ENCODE measurements at regions not wholly inside any gene's neighbourhood (a gene's known extent, or its start where the extent isn't known, plus 50 kb on each side); places are given as distances from the start of the nearest gene placed in this dataset.

- no peaks in the 10 kb centered on the region for H3K9me3 ChIP-seq (ENCODE audit: insufficient read depth in 2 of 2, low read depth in 1 of 2, low read length in 1 of 2)
- H2BK15ac ChIP-seq (ENCODE audit: low read length), result no peak overlapping the region
- TF ChIP-seq BACH1 (IDR thresholded peaks at IDR 0.05; ENCODE audit: low read length), result no peak
- TF ChIP-seq CTBP2 (IDR thresholded peaks at IDR 0.05; ENCODE audit: borderline replicate concordance, insufficient read depth, insufficient read length, low read length), result no peak
- TF ChIP-seq NRF1 (IDR thresholded peaks at IDR 0.05; ENCODE audit: low read depth, low read length), result no peak
- DNase-seq (ENCODE audit: low read depth in 1 of 2, low spot score in 2 of 2) (no peak), FAIRE-seq (no peak)
- no peaks in the 10 kb centered on the region for H4K20me1 ChIP-seq (replicated peaks in 1 of 2; ENCODE audit: control insufficient read depth in 1 of 2, insufficient read depth in 2 of 2, low read length in 2 of 2)
- no peak overlapping the region for H3K27ac ChIP-seq (ENCODE audit: low read depth, low read length)
- H3K18ac ChIP-seq (ENCODE audit: extremely low read depth, low read length), result no peak overlapping the region
- H3K79me1 ChIP-seq (ENCODE audit: low read depth, low read length), result no peaks in the 10 kb centered on the region
- ChIA-PET CTCF (ENCODE audit: partially characterized antibody) (no interaction called here), POLR2A (ENCODE audit: partially characterized antibody) (no interaction called here)
- H4K91ac ChIP-seq (replicated peaks; ENCODE audit: insufficient read length, low read length), result no peak overlapping the region
- no peak overlapping the region for H3K14ac ChIP-seq (ENCODE audit: insufficient read length)
- no peaks in the 10 kb centered on the region for H3K36me3 ChIP-seq (ENCODE audit: control insufficient read depth in 2 of 4, insufficient read depth in 4 of 4, low read length in 3 of 4)
- H3K4me2 ChIP-seq (ENCODE audit: insufficient read depth in 1 of 2, low read depth in 2 of 2, low read length in 2 of 2), result no peak overlapping the region
- no peak overlapping the region for H4K8ac ChIP-seq (ENCODE audit: extremely low read depth, insufficient read depth, low read length)
- no peak overlapping the region for H3K56ac ChIP-seq (replicated peaks; ENCODE audit: insufficient read length, low read depth, low read length)
- H2BK120ac ChIP-seq (replicated peaks; ENCODE audit: low read depth, low read length), result no peak overlapping the region
- no peak overlapping the region for H4K5ac ChIP-seq (ENCODE audit: insufficient read length, low read depth, low read length)
- no peak overlapping the region for H2BK5ac ChIP-seq (ENCODE audit: low read depth, low read length)
- H3K23me2 ChIP-seq (ENCODE audit: low read depth, low read length), result no peaks in the 10 kb centered on the region
- H3K4me1 ChIP-seq (replicated peaks in 1 of 4; ENCODE audit: control insufficient read depth in 3 of 4, insufficient read depth in 4 of 4, low read length in 3 of 4), result no peaks in the 10 kb centered on the region; a peak in 1 of 7 replicates
- no peak overlapping the region for H2BK12ac ChIP-seq (ENCODE audit: low read depth, low read length)
- no peak overlapping the region for H3K4me3 ChIP-seq (ENCODE audit: extremely low read depth in 1 of 4, insufficient read depth in 2 of 4, low read depth in 3 of 4, low read length in 4 of 4)
- no peaks in the 10 kb centered on the region for H3K79me2 ChIP-seq (ENCODE audit: control insufficient read depth in 1 of 2, insufficient read depth in 2 of 2, low read length in 2 of 2)
- H2AFZ ChIP-seq (ENCODE audit: low read length), result no peak overlapping the region
- no peak overlapping the region for H2BK20ac ChIP-seq (ENCODE audit: low read length)
- no peak overlapping the region for H3K23ac ChIP-seq (ENCODE audit: insufficient read length)
- H2AK5ac ChIP-seq (ENCODE audit: low read depth, low read length), result no peak overlapping the region
- H3K9ac ChIP-seq (replicated peaks in 1 of 4; ENCODE audit: extremely low read depth in 1 of 4, low read depth in 3 of 4, low read length in 3 of 4), result no peak overlapping the region
- no peak overlapping the region for H3K4ac ChIP-seq (replicated peaks; ENCODE audit: insufficient read length, low read depth, low read length)
- H3K27me3 ChIP-seq (replicated peaks in 1 of 4; ENCODE audit: control insufficient read depth in 3 of 4, extremely low read depth in 1 of 4, insufficient read depth in 3 of 4, low read length in 3 of 4), result no peaks in the 10 kb centered on the region
These were observed 52.7 kb upstream of the RNU6-8 start for GRCh38 chr14:32255789-32256188.

Measured in H1 (cell line).